ENCODE measurements at regions not wholly inside any gene's neighbourhood (a gene's known extent, or its start where the extent isn't known, plus 50 kb on each side); places are given as distances from the start of the nearest gene placed in this dataset.

GRCh38 chr18:76566987-76567386, 71.9 kb upstream of the ZNF516 start:
- TF ChIP-seq CTCF (IDR thresholded peaks at IDR 0.05) (no peak), POLR2A (IDR thresholded peaks at IDR 0.05) (no peak)

Measured in sigmoid colon (tissue), 3 donors.